ENCODE measurements at regions not wholly inside any gene's neighbourhood (a gene's known extent, or its start where the extent isn't known, plus 50 kb on each side); places are given as distances from the start of the nearest gene placed in this dataset.
"Not testable (repeated sequence)": the region's sequence is repeated elsewhere in the genome, so short reads cannot be mapped to it uniquely, and the experiment has no call there.

- not testable (repeated sequence) for H4K8ac ChIP-seq (ENCODE audit: low read depth, low read length); H2BK15ac ChIP-seq (replicated peaks; ENCODE audit: low read depth); H3K27me3 ChIP-seq (ENCODE audit: insufficient read depth, low read length, poor library complexity); H3K4me3 ChIP-seq (ENCODE audit: low read length); H2BK5ac ChIP-seq (ENCODE audit: low read length); H3K27ac ChIP-seq (ENCODE audit: low read depth, low read length); H3K79me2 ChIP-seq (ENCODE audit: control insufficient read depth, insufficient read depth, low read length); H3K9ac ChIP-seq (ENCODE audit: low read length); H2BK120ac ChIP-seq (ENCODE audit: low read depth, low read length); H3K56ac ChIP-seq (ENCODE audit: low read length); H3K79me1 ChIP-seq (ENCODE audit: low read length); H3K23ac ChIP-seq (ENCODE audit: low read length); H4K5ac ChIP-seq (ENCODE audit: low read length); H3K4ac ChIP-seq (ENCODE audit: low read depth, low read length); DNase-seq; H3K4me1 ChIP-seq (ENCODE audit: control insufficient read depth, low read depth, low read length); H3K18ac ChIP-seq (ENCODE audit: low read length); H2AK5ac ChIP-seq (ENCODE audit: low read length); H3K4me2 ChIP-seq (ENCODE audit: low read length); H3K36me3 ChIP-seq (ENCODE audit: control insufficient read depth, insufficient read depth, low read length)
- WGBS (ENCODE audit: extremely low coverage, insufficient coverage, low lambda C conversion rate) = no CpG with 5 or more reads among the region's 9 CpGs
These were observed 62.2 kb upstream of the PPM1B start for GRCh38 chr2:44106509-44106908.

GRCh38 chr2:44107086-44107740 is 61.5 kb upstream of the PPM1B start:
- no peak overlapping the region for H3K23ac ChIP-seq (ENCODE audit: low read length)
- no peaks in the 10 kb centered on the region for H3K79me1 ChIP-seq (ENCODE audit: low read length)
- no CpG with 5 or more reads among the region's 5 CpGs for WGBS (ENCODE audit: extremely low coverage, insufficient coverage, low lambda C conversion rate)
- no peaks in the 10 kb centered on the region for H3K4me1 ChIP-seq (ENCODE audit: control insufficient read depth, low read depth, low read length)
- no peak overlapping the region for H3K27ac ChIP-seq (ENCODE audit: low read depth, low read length)
- no peaks in the 10 kb centered on the region for H3K27me3 ChIP-seq (ENCODE audit: insufficient read depth, low read length, poor library complexity)
- no peak overlapping the region for H3K4ac ChIP-seq (ENCODE audit: low read depth, low read length)
- no peak overlapping the region for H3K4me2 ChIP-seq (ENCODE audit: low read length)
- H2BK120ac ChIP-seq (ENCODE audit: low read depth, low read length) = no peak overlapping the region
- H2AK5ac ChIP-seq (ENCODE audit: low read length) = no peak overlapping the region
- H3K79me2 ChIP-seq (ENCODE audit: control insufficient read depth, insufficient read depth, low read length) = no peaks in the 10 kb centered on the region
- no peak overlapping the region for H3K4me3 ChIP-seq (ENCODE audit: low read length)
- no peak overlapping the region for H2BK5ac ChIP-seq (ENCODE audit: low read length)
- no peak overlapping the region for H3K9ac ChIP-seq (ENCODE audit: low read length)
- H3K18ac ChIP-seq (ENCODE audit: low read length) = no peak overlapping the region
- H3K36me3 ChIP-seq (ENCODE audit: control insufficient read depth, insufficient read depth, low read length) = no peaks in the 10 kb centered on the region
- H3K56ac ChIP-seq (ENCODE audit: low read length) = no peak overlapping the region
- no peak overlapping the region for H2BK15ac ChIP-seq (replicated peaks; ENCODE audit: low read depth)
- DNase-seq = peak; percentile 52
- no peak overlapping the region for H4K5ac ChIP-seq (ENCODE audit: low read length)
- H4K8ac ChIP-seq (ENCODE audit: low read depth, low read length) = no peak overlapping the region

GRCh38 chr2:44107974-44108373 is 60.7 kb upstream of the PPM1B start:
- H3K79me2 ChIP-seq (ENCODE audit: control insufficient read depth, insufficient read depth, low read length) = no peaks in the 10 kb centered on the region
- no peak overlapping the region for H4K5ac ChIP-seq (ENCODE audit: low read length)
- WGBS (ENCODE audit: extremely low coverage, insufficient coverage, low lambda C conversion rate) = no CpG with 5 or more reads among the region's 3 CpGs
- no peak overlapping the region for H3K23ac ChIP-seq (ENCODE audit: low read length)
- H3K27me3 ChIP-seq (ENCODE audit: insufficient read depth, low read length, poor library complexity) = no peaks in the 10 kb centered on the region
- H2AK5ac ChIP-seq (ENCODE audit: low read length) = no peak overlapping the region
- no peak overlapping the region for H2BK15ac ChIP-seq (replicated peaks; ENCODE audit: low read depth)
- no peak overlapping the region for H3K9ac ChIP-seq (ENCODE audit: low read length)
- no peak overlapping the region for H2BK120ac ChIP-seq (ENCODE audit: low read depth, low read length)
- no peaks in the 10 kb centered on the region for H3K36me3 ChIP-seq (ENCODE audit: control insufficient read depth, insufficient read depth, low read length)
- no peak overlapping the region for H3K18ac ChIP-seq (ENCODE audit: low read length)
- H3K56ac ChIP-seq (ENCODE audit: low read length) = no peak overlapping the region
- no peak overlapping the region for H3K4me2 ChIP-seq (ENCODE audit: low read length)
- H3K4ac ChIP-seq (ENCODE audit: low read depth, low read length) = peak overlapping the region; percentile 8
- H3K4me3 ChIP-seq (ENCODE audit: low read length) = no peak overlapping the region
- no peak overlapping the region for H3K27ac ChIP-seq (ENCODE audit: low read depth, low read length)
- no peaks in the 10 kb centered on the region for H3K4me1 ChIP-seq (ENCODE audit: control insufficient read depth, low read depth, low read length)
- no peaks in the 10 kb centered on the region for H3K79me1 ChIP-seq (ENCODE audit: low read length)
- no peak overlapping the region for H2BK5ac ChIP-seq (ENCODE audit: low read length)
- DNase-seq = no peak
- no peak overlapping the region for H4K8ac ChIP-seq (ENCODE audit: low read depth, low read length)

GRCh38 chr2:44109166-44109565 is 59.5 kb upstream of the PPM1B start:
- H2AK5ac ChIP-seq (ENCODE audit: low read length) = no peak overlapping the region
- WGBS (ENCODE audit: extremely low coverage, insufficient coverage, low lambda C conversion rate) = no CpG with 5 or more reads among the region's 3 CpGs
- no peak overlapping the region for H3K4ac ChIP-seq (ENCODE audit: low read depth, low read length)
- H3K23ac ChIP-seq (ENCODE audit: low read length) = no peak overlapping the region
- H2BK15ac ChIP-seq (replicated peaks; ENCODE audit: low read depth) = no peak overlapping the region
- no peaks in the 10 kb centered on the region for H3K36me3 ChIP-seq (ENCODE audit: control insufficient read depth, insufficient read depth, low read length)
- no peak overlapping the region for H4K8ac ChIP-seq (ENCODE audit: low read depth, low read length)
- no peak overlapping the region for H3K4me3 ChIP-seq (ENCODE audit: low read length)
- H3K79me1 ChIP-seq (ENCODE audit: low read length) = no peaks in the 10 kb centered on the region
- no peaks in the 10 kb centered on the region for H3K79me2 ChIP-seq (ENCODE audit: control insufficient read depth, insufficient read depth, low read length)
- H3K27me3 ChIP-seq (ENCODE audit: insufficient read depth, low read length, poor library complexity) = no peaks in the 10 kb centered on the region
- H2BK120ac ChIP-seq (ENCODE audit: low read depth, low read length) = no peak overlapping the region
- H3K9ac ChIP-seq (ENCODE audit: low read length) = no peak overlapping the region
- no peak overlapping the region for H3K56ac ChIP-seq (ENCODE audit: low read length)
- no peak overlapping the region for H3K4me2 ChIP-seq (ENCODE audit: low read length)
- no peak overlapping the region for H3K27ac ChIP-seq (ENCODE audit: low read depth, low read length)
- no peak overlapping the region for H3K18ac ChIP-seq (ENCODE audit: low read length)
- no peak for DNase-seq
- no peak overlapping the region for H4K5ac ChIP-seq (ENCODE audit: low read length)
- H2BK5ac ChIP-seq (ENCODE audit: low read length) = no peak overlapping the region
- no peaks in the 10 kb centered on the region for H3K4me1 ChIP-seq (ENCODE audit: control insufficient read depth, low read depth, low read length)

- no peak overlapping the region for H2BK120ac ChIP-seq (ENCODE audit: low read depth, low read length)
- no peak overlapping the region for H3K27ac ChIP-seq (ENCODE audit: low read depth, low read length)
- no peak overlapping the region for H3K56ac ChIP-seq (ENCODE audit: low read length)
- no peak overlapping the region for H2BK15ac ChIP-seq (replicated peaks; ENCODE audit: low read depth)
- H3K4me1 ChIP-seq (ENCODE audit: control insufficient read depth, low read depth, low read length) = no peaks in the 10 kb centered on the region
- WGBS (ENCODE audit: extremely low coverage, insufficient coverage, low lambda C conversion rate) = no CpG with 5 or more reads among the region's 2 CpGs
- H3K4ac ChIP-seq (ENCODE audit: low read depth, low read length) = no peak overlapping the region
- H3K79me2 ChIP-seq (ENCODE audit: control insufficient read depth, insufficient read depth, low read length) = no peaks in the 10 kb centered on the region
- no peaks in the 10 kb centered on the region for H3K36me3 ChIP-seq (ENCODE audit: control insufficient read depth, insufficient read depth, low read length)
- no peak overlapping the region for H3K4me3 ChIP-seq (ENCODE audit: low read length)
- H3K27me3 ChIP-seq (ENCODE audit: insufficient read depth, low read length, poor library complexity) = no peaks in the 10 kb centered on the region
- H2BK5ac ChIP-seq (ENCODE audit: low read length) = no peak overlapping the region
- H4K5ac ChIP-seq (ENCODE audit: low read length) = no peak overlapping the region
- H4K8ac ChIP-seq (ENCODE audit: low read depth, low read length) = no peak overlapping the region
- no peak overlapping the region for H2AK5ac ChIP-seq (ENCODE audit: low read length)
- no peaks in the 10 kb centered on the region for H3K79me1 ChIP-seq (ENCODE audit: low read length)
- DNase-seq = no peak
- H3K18ac ChIP-seq (ENCODE audit: low read length) = no peak overlapping the region
- no peak overlapping the region for H3K23ac ChIP-seq (ENCODE audit: low read length)
- H3K9ac ChIP-seq (ENCODE audit: low read length) = no peak overlapping the region
- H3K4me2 ChIP-seq (ENCODE audit: low read length) = no peak overlapping the region
These were observed 58.2 kb upstream of the PPM1B start for GRCh38 chr2:44110444-44110843.

GRCh38 chr2:44112096-44112495 is 56.6 kb upstream of the PPM1B start:
- H3K27ac ChIP-seq (ENCODE audit: low read depth, low read length) = no peak overlapping the region
- no peak overlapping the region for H4K8ac ChIP-seq (ENCODE audit: low read depth, low read length)
- no peak overlapping the region for H3K56ac ChIP-seq (ENCODE audit: low read length)
- H3K79me2 ChIP-seq (ENCODE audit: control insufficient read depth, insufficient read depth, low read length) = no peaks in the 10 kb centered on the region
- no peak overlapping the region for H2BK120ac ChIP-seq (ENCODE audit: low read depth, low read length)
- no peaks in the 10 kb centered on the region for H3K4me1 ChIP-seq (ENCODE audit: control insufficient read depth, low read depth, low read length)
- H3K18ac ChIP-seq (ENCODE audit: low read length) = no peak overlapping the region
- no peak overlapping the region for H4K5ac ChIP-seq (ENCODE audit: low read length)
- no peak overlapping the region for H3K4ac ChIP-seq (ENCODE audit: low read depth, low read length)
- no peaks in the 10 kb centered on the region for H3K27me3 ChIP-seq (ENCODE audit: insufficient read depth, low read length, poor library complexity)
- no peaks in the 10 kb centered on the region for H3K79me1 ChIP-seq (ENCODE audit: low read length)
- H3K9ac ChIP-seq (ENCODE audit: low read length) = no peak overlapping the region
- no peak overlapping the region for H2BK15ac ChIP-seq (replicated peaks; ENCODE audit: low read depth)
- no peak overlapping the region for H3K4me3 ChIP-seq (ENCODE audit: low read length)
- DNase-seq = no peak
- no peak overlapping the region for H3K23ac ChIP-seq (ENCODE audit: low read length)
- H3K36me3 ChIP-seq (ENCODE audit: control insufficient read depth, insufficient read depth, low read length) = no peaks in the 10 kb centered on the region
- H3K4me2 ChIP-seq (ENCODE audit: low read length) = no peak overlapping the region
- H2AK5ac ChIP-seq (ENCODE audit: low read length) = no peak overlapping the region
- no peak overlapping the region for H2BK5ac ChIP-seq (ENCODE audit: low read length)

Data from mesendoderm (in vitro differentiated cells).